ENCODE measurements at regions not wholly inside any gene's neighbourhood (a gene's known extent, or its start where the extent isn't known, plus 50 kb on each side); places are given as distances from the start of the nearest gene placed in this dataset.
"Not testable (repeated sequence)": the region's sequence is repeated elsewhere in the genome, so short reads cannot be mapped to it uniquely, and the experiment has no call there.

DNA sequence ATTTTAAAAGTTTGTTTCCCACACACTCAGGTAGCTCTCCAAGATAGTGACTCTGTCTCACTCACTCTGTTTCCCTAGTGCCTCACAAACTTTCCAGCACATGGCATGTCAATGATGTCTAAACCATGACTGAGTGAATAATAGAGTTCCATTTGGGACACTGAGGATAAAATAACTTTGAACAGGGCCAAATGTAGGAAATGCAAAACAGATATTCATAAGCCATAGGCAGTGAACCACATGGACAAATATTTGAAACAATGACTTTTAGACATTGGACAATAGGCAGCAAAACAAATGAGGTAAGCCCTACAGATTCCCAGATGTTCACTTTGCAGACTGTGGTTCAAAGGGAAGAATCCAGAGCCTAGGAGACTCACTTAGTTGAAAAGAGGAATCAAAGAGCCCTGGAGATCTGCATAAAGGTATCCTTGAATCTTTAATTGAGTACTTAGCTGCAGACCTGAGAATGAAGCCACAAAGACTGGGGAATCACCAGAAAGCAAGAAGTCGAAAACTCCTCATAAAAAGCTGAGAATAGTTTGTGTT is 173.3 kb downstream of the FAM76B start:
- Histone ChIP-seq H3K4me3 (no peak overlapping the region), H3K9me3 (no peaks in the 10 kb centered on the region), H3K36me3 (ENCODE audit: insufficient read depth in 1 of 2, low read depth in 1 of 2) (no peaks in the 10 kb centered on the region), H3K27me3 (ENCODE audit: insufficient read depth in 3 of 3, low read length in 2 of 3) (no peaks in the 10 kb centered on the region), H3K27ac (no peak overlapping the region), H3K4me1 (no peaks in the 10 kb centered on the region)
- TF ChIP-seq, protein P1, sequence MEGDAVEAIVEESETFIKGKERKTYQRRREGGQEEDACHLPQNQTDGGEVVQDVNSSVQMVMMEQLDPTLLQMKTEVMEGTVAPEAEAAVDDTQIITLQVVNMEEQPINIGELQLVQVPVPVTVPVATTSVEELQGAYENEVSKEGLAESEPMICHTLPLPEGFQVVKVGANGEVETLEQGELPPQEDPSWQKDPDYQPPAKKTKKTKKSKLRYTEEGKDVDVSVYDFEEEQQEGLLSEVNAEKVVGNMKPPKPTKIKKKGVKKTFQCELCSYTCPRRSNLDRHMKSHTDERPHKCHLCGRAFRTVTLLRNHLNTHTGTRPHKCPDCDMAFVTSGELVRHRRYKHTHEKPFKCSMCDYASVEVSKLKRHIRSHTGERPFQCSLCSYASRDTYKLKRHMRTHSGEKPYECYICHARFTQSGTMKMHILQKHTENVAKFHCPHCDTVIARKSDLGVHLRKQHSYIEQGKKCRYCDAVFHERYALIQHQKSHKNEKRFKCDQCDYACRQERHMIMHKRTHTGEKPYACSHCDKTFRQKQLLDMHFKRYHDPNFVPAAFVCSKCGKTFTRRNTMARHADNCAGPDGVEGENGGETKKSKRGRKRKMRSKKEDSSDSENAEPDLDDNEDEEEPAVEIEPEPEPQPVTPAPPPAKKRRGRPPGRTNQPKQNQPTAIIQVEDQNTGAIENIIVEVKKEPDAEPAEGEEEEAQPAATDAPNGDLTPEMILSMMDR (IDR thresholded peaks at IDR 0.05), result no peak
- ATAC-seq (no peak), DNase-seq (no peak)
- WGBS, 3 donors, result 85 to 95% (median 87%) methylated on average over 1 of the region's 1 CpG
- intact Hi-C loops (cut with DNase I), result no loop called here

DNA sequence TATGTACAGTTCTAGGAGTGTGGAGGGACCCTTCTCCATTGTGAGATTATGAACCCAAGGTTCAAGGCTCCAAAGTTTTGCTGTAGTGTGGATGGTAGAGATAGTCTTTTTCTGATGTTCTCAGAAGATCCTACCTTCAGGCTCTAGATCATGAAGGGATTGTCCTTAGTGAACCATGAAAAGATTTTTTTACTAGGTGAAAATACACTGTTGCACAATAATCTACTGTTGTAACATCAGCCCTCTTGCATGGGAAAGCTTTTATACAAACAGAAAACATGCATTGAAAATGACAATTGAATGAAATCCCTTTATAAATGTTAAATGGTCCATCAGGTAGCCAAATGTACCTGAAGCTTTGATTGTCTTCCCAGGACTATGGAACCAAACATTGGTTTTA is 177.8 kb downstream of the FAM76B start:
- Histone ChIP-seq H3K27me3 (ENCODE audit: insufficient read depth in 3 of 3, low read length in 2 of 3) (no peaks in the 10 kb centered on the region), H3K27ac (no peak overlapping the region), H3K9me3 (no peaks in the 10 kb centered on the region), H3K4me1 (no peaks in the 10 kb centered on the region), H3K36me3 (ENCODE audit: insufficient read depth in 1 of 2, low read depth in 1 of 2) (no peaks in the 10 kb centered on the region), H3K4me3 (no peak overlapping the region)
- TF ChIP-seq, protein P1 (IDR thresholded peaks at IDR 0.05), result no peak
- intact Hi-C loops (cut with DNase I), result no loop called here
- DNase-seq (no peak), ATAC-seq (no peak)

DNA sequence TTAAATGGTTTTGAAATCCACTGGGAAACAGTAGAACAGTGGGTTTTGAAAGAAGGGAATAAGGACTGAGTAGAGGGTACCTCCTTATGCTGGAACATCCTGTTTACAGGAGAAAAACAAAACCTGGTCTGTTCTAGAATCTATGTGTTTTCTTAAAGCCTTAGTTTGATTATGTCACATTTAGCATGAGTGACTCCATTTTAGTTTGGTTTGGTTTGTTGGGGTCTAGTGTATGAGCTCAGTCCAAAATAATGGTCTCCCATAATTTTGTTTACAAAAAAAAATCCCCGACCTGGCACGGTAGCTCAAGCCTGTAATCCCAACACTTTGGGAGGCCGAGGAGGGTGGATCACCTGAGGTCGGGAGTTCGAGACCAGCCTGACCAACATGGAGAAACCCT is 179.4 kb downstream of the FAM76B start:
- WGBS, 3 donors, result 91 to 96% (median 96%) methylated on average over 5 of the region's 5 CpGs
- intact Hi-C loops (cut with DNase I), result not testable (repeated sequence)

DNA sequence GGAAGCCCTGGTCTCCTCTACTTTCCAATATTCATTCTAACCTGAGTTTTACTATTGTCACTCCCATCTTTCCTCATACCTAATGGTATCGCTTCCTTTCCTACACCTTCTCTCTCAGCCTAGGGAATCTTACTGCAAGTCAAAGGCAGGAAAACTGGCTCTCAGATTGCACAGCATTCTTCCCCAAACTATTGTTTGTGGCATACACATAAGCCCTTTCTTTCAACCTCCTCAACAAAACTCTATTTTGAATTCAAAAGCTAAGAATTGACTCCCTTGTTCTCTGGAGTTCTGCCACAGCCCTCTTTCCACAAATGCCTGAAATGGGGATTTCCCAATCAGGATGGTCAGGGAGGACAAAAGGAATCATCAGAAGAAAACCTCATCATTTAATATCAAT is 181.5 kb downstream of the FAM76B start:
- 96 to 100% (median 98%) methylated on average over 1 of the region's 1 CpG for WGBS, 3 donors
- H3K4me1 ChIP-seq, result no peaks in the 10 kb centered on the region

More for the DNA sequence above, 179.4 kb downstream of the FAM76B start:
- not testable (repeated sequence) for DNase-seq; H3K27ac ChIP-seq; H3K9me3 ChIP-seq; H3K27me3 ChIP-seq (ENCODE audit: insufficient read depth in 3 of 3, low read length in 2 of 3); H3K36me3 ChIP-seq (ENCODE audit: insufficient read depth in 1 of 2, low read depth in 1 of 2); H3K4me3 ChIP-seq; ATAC-seq; H3K4me1 ChIP-seq

DNA sequence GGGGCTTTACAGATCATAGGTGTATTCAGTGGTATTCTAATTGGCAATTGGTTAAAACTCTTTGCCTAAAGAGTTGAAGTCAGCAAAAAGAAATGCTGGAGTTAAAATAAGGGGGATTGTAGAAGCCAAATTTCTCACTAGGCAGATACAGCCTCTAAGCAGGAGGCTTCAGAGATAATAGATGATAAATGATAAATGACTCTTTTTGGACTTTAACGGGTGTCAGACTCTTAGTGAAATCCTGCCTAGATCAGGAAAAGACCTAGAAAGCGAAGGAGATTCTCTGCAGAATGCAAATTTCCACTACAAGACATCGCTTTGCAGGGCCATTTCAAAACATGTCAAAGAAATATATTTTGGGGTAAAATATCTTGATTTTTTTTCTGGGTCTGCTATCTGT is 182.8 kb downstream of the FAM76B start:
- 93 to 97% (median 94%) methylated on average over 3 of the region's 3 CpGs for WGBS, 3 donors
- H3K4me1 ChIP-seq, result no peaks in the 10 kb centered on the region
- ATAC-seq (no peak), DNase-seq (no peak)
- H3K27me3 ChIP-seq (ENCODE audit: insufficient read depth in 3 of 3, low read length in 2 of 3), result no peaks in the 10 kb centered on the region
- TF ChIP-seq, protein P1 (IDR thresholded peaks at IDR 0.05), result no peak
- H3K9me3 ChIP-seq, result no peaks in the 10 kb centered on the region
- intact Hi-C loops (cut with DNase I), result no loop called here
- H3K36me3 ChIP-seq (ENCODE audit: insufficient read depth in 1 of 2, low read depth in 1 of 2), result no peaks in the 10 kb centered on the region
- no peak overlapping the region for H3K27ac ChIP-seq
- H3K4me3 ChIP-seq, result no peak overlapping the region

More for the DNA sequence above, 181.5 kb downstream of the FAM76B start:
- no peaks in the 10 kb centered on the region for H3K36me3 ChIP-seq (ENCODE audit: insufficient read depth in 1 of 2, low read depth in 1 of 2)
- no peaks in the 10 kb centered on the region for H3K9me3 ChIP-seq
- H3K4me3 ChIP-seq, result no peak overlapping the region
- TF ChIP-seq, protein P1 (IDR thresholded peaks at IDR 0.05), result no peak
- intact Hi-C loops (cut with DNase I), result no loop called here
- no peak overlapping the region for H3K27ac ChIP-seq
- DNase-seq (no peak), ATAC-seq (no peak)
- no peaks in the 10 kb centered on the region for H3K27me3 ChIP-seq (ENCODE audit: insufficient read depth in 3 of 3, low read length in 2 of 3)
